Smooth muscle cell (in vitro differentiated cells): ENCODE measurements at regions not wholly inside any gene's neighbourhood (a gene's known extent, or its start where the extent isn't known, plus 50 kb on each side); places are given as distances from the start of the nearest gene placed in this dataset.
"Not testable (repeated sequence)": the region's sequence is repeated elsewhere in the genome, so short reads cannot be mapped to it uniquely, and the experiment has no call there.

Experiments
- DNase-seq: peaks from one replicate; lab custom pipeline; 2025; ENCODE audit not compliant: unreplicated experiment; lab: John Stamatoyannopoulos, UW
- H2AFZ ChIP-seq: fragments of 200-600 bp; sonication (generic); 2 replicates; pipeline ENCODE4 v1.6.0; 2016; ENCODE audit warnings: antibody characterized with exemption, low read depth, mild to moderate bottlenecking
- H3F3A ChIP-seq: fragments of 200-600 bp; sonication (generic); 2 replicates; pipeline ENCODE4 v1.6.0; 2017; ENCODE audit warnings: antibody characterized with exemption, low read depth
- H3K27ac ChIP-seq: fragments of 200-600 bp; sonication (generic); 2 replicates; pipeline ENCODE4 v1.5.1; 2016; ENCODE audit warnings: low read depth, mild to moderate bottlenecking
- H3K27me3 ChIP-seq: fragments of 200-600 bp; sonication (generic); 2 replicates; pipeline ENCODE4 v1.6.1; 2016; ENCODE audit warnings: low read depth, mild to moderate bottlenecking
- H3K36me3 ChIP-seq: fragments of 200-600 bp; sonication (generic); 2 replicates; pipeline ENCODE4 v1.5.1; 2016; ENCODE audit warnings: low read depth
- H3K4me1 ChIP-seq: fragments of 200-600 bp; sonication (generic); 2 replicates; pipeline ENCODE4 v1.5.1; 2016; ENCODE audit warnings: low read depth
- H3K4me2 ChIP-seq: fragments of 200-600 bp; sonication (generic); 2 replicates; pipeline ENCODE4 v1.6.0; 2016; ENCODE audit warnings: mild to moderate bottlenecking
- H3K4me3 ChIP-seq: fragments of 200-600 bp; sonication (generic); 2 replicates; pipeline ENCODE4 v1.5.1; 2016; ENCODE audit warnings: mild to moderate bottlenecking
- H3K79me2 ChIP-seq: fragments of 200-600 bp; sonication (generic); 2 replicates; pipeline ENCODE4 v1.6.0; 2016; ENCODE audit warnings: low read depth, mild to moderate bottlenecking
- H3K9ac ChIP-seq: fragments of 200-600 bp; sonication (generic); 2 replicates; pipeline ENCODE4 v1.6.0; 2016; ENCODE audit warnings: low read depth
- H3K9me3 ChIP-seq: fragments of 200-600 bp; sonication (generic); replicated peaks from 2 replicates; pipeline ENCODE4 v1.5.1; 2016; ENCODE audit warnings: low read depth
- H4K20me1 ChIP-seq: fragments of 200-600 bp; sonication (generic); 2 replicates; pipeline ENCODE4 v1.6.0; 2016; ENCODE audit warnings: low read depth
- CTCF ChIP-seq: fragments of 200-600 bp; sonication (generic); IDR thresholded peaks from 2 replicates; pipeline ENCODE4 v1.5.1; 2017; ENCODE audit warnings: borderline replicate concordance, mild to moderate bottlenecking, antibody characterized with exemption; ENCODE audit not compliant: insufficient read depth, poor library complexity, severe bottlenecking
- WGBS: methylation state at CpG from one replicate; pipeline ENCODE4 v1.1.7; 2016; ENCODE audit warnings: low lambda C conversion rate; 5-methylcytosine and 5-hydroxymethylcytosine counted together

- TF ChIP-seq CTCF = no peak
- 97% methylated on average over 2 of the region's 2 CpGs for WGBS
These were observed 102.9 kb upstream of the PIK3R1 start for GRCh38 chr5:68112658-68113057.

DNA sequence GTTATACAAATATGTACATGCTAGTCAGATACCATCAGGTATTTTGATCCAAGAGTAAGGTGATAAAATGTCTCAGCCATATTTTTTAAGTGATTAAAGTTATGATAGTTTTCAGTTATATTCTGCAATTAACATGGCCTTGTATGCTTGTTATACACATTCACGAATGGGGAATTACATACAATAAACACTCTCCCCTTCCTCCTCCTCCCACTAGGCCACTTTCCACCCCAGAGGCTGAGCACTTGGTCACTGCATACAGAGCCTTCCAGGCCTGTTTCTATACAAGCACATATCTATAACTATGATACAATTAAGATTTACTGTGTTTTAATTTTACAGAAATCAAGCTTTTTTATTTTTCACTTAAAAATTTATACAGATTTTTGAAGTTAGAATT is 104.7 kb upstream of the PIK3R1 start:
- Histone ChIP-seq H3K36me3 (no peaks in the 10 kb centered on the region), H3K4me2 (no peak overlapping the region), H3K9me3 (no peaks in the 10 kb centered on the region), H3K9ac (no peak overlapping the region), H4K20me1 (no peaks in the 10 kb centered on the region), H3K4me3 (no peak overlapping the region), H3K4me1 (peaks cover 3% of the 10 kb centered on the region), H3K27me3 (no peaks in the 10 kb centered on the region), H3K79me2 (no peaks in the 10 kb centered on the region), H3F3A (no peaks in the 10 kb centered on the region), H2AFZ (no peak overlapping the region), H3K27ac (no peak overlapping the region)
- DNase-seq = no peak
- TF ChIP-seq CTCF = no peak
- WGBS = 89% methylated on average over 1 of the region's 1 CpG

More at GRCh38 chr5:68112658-68113057, 102.9 kb upstream of the PIK3R1 start:
- no peaks in the 10 kb centered on the region for H3K9me3 ChIP-seq
- H3K4me3 ChIP-seq = no peak overlapping the region
- H3K4me1 ChIP-seq = peaks cover 3% of the 10 kb centered on the region
- H3K27ac ChIP-seq = no peak overlapping the region
- no peaks in the 10 kb centered on the region for H3K79me2 ChIP-seq
- H3K36me3 ChIP-seq = no peaks in the 10 kb centered on the region
- DNase-seq = no peak
- H4K20me1 ChIP-seq = no peaks in the 10 kb centered on the region
- no peaks in the 10 kb centered on the region for H3K27me3 ChIP-seq
- H2AFZ ChIP-seq = no peak overlapping the region
- no peaks in the 10 kb centered on the region for H3F3A ChIP-seq
- no peak overlapping the region for H3K4me2 ChIP-seq
- H3K9ac ChIP-seq = no peak overlapping the region

DNA sequence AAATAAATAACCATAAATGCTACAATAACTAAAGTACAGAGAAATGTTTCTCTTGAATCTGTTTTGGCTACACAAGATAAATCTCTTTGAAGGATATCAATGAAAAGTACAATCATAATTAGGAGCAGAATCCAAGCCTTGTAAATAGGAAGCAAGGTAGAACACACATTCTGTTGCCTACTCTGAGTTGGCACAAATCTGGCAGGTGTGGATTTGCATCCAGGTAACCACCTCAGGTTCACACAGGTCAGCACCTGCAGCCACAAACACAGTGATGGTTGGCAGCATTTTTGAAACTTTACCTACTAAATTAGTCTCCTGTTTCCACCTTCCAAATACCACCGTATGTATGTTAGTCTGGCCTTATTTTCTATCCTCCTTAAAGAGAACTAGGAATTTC is 105.3 kb upstream of the PIK3R1 start:
- no peaks in the 10 kb centered on the region for H3K36me3 ChIP-seq
- no peaks in the 10 kb centered on the region for H3K9me3 ChIP-seq
- H4K20me1 ChIP-seq = no peaks in the 10 kb centered on the region
- 90% methylated on average over 1 of the region's 1 CpG for WGBS
- H3K4me3 ChIP-seq = no peak overlapping the region
- H3K4me1 ChIP-seq = peaks cover 3% of the 10 kb centered on the region
- no peak overlapping the region for H3K4me2 ChIP-seq
- H3K9ac ChIP-seq = no peak overlapping the region
- no peak for DNase-seq
- no peak for TF ChIP-seq CTCF
- H3K27ac ChIP-seq = no peak overlapping the region
- no peak overlapping the region for H2AFZ ChIP-seq
- no peaks in the 10 kb centered on the region for H3K79me2 ChIP-seq
- H3F3A ChIP-seq = no peaks in the 10 kb centered on the region
- no peaks in the 10 kb centered on the region for H3K27me3 ChIP-seq

DNA sequence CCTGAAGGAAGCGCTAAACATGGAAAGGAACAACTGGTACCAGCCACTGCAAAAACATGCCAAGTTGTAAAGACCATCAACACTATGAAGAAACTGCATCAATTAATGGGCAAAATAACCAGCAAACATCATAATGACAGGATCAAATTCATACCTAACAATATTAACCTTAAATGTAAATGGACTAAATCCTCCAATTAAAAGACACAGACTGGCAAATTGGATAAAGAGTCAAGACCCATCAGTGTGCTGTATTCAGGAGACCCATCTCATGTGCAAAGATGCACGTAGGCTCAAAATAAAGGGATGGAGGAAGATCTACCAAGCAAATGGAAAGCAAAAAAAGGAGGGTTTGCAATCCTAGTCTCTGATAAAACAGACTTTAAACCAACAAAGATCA is 111.3 kb upstream of the PIK3R1 start:
- not testable (repeated sequence) for H3K9ac ChIP-seq, H3F3A ChIP-seq, H3K36me3 ChIP-seq, H3K79me2 ChIP-seq, DNase-seq, H3K9me3 ChIP-seq, H3K4me3 ChIP-seq, H3K27ac ChIP-seq, H4K20me1 ChIP-seq, H2AFZ ChIP-seq, H3K4me2 ChIP-seq, H3K4me1 ChIP-seq, H3K27me3 ChIP-seq
- WGBS = 92% methylated on average over 2 of the region's 2 CpGs

- H3K36me3 ChIP-seq, H3K9me3 ChIP-seq, H3K4me2 ChIP-seq, H3F3A ChIP-seq, H3K4me1 ChIP-seq, H3K79me2 ChIP-seq, H3K27ac ChIP-seq, H3K9ac ChIP-seq, H2AFZ ChIP-seq, H3K4me3 ChIP-seq, DNase-seq, H3K27me3 ChIP-seq, H4K20me1 ChIP-seq: not testable (repeated sequence)
- 97% methylated on average over 4 of the region's 4 CpGs for WGBS
These were observed 112.3 kb upstream of the PIK3R1 start for GRCh38 chr5:68103297-68103696.
